ENCODE measurements at regions not wholly inside any gene's neighbourhood (a gene's known extent, or its start where the extent isn't known, plus 50 kb on each side); places are given as distances from the start of the nearest gene placed in this dataset.
"Not testable (repeated sequence)": the region's sequence is repeated elsewhere in the genome, so short reads cannot be mapped to it uniquely, and the experiment has no call there.

GRCh38 chr6:12348530-12349511, 58.7 kb downstream of the EDN1 start:
- DNase-seq (ENCODE audit: low read depth), result peak; percentile 96

DNA sequence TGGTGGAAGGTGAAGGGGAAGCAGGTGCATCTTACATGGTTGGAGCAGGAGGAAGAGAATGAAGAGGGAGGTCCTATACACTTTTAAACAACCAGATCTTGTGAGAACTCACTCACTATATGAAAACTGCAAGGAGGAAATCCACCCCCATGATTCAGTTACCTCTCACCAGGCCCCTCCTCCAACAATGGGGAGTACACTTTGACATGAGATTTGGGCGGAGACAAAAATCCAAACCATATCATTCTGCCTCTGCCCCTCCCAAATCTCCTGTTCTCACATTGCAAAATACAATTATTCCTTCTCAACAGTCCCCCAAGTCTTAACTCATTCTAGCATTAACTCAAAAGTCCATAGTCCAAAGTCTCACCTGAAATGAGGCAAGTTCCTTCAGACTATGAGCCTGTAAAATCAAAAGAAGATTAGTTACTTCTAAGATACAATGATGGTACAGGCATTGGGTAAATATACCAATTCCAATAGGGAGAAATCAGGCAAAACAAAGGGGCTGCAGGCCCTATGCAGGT, 60.5 kb downstream of the EDN1 start:
- no peak for DNase-seq (ENCODE audit: low read depth)

DNA sequence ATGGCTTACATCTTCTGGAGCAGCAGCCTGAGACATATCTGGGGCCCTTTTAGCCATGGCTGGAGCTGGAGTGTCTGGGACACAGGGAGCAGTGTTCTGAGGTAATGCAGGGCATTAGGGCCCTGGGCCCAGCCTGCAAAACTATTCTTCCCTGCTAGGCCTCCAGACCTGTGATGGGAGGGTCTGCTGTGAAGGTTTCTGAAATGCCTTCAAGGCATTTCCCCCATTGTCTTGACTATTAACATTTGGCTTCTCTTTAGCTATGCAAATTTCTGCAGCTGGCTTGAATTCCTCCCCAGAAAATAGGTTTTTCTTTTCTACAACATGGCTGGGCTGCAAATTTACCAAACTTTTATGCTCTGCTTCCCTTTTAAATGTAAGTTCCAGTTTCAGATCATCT, 61.5 kb downstream of the EDN1 start:
- DNase-seq (ENCODE audit: low read depth), result no peak

- DNase-seq (ENCODE audit: low read depth), result peak; percentile 36
These were observed 63.6 kb downstream of the EDN1 start for GRCh38 chr6:12353731-12354130.

DNA sequence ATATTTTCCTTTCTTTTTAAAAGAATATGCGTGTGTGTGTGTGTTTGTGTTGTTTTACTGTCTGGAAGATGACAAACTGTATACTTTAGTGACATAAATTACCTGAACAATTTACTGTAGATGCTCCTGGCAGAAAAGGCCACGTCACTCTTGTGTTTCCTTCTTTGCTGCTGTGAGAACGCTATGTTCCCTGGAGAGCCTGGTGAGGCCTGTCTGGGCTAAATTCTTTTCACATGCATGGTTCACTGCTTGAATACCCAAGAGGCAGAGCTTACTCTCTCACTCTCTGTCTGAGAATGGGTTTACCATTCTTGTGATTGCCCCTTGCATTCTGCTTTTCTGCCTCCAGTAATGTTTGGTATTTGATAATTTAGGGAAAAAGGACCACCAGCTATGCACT, 64.3 kb downstream of the EDN1 start:
- peak; percentile 99 for DNase-seq (ENCODE audit: low read depth)

DNA sequence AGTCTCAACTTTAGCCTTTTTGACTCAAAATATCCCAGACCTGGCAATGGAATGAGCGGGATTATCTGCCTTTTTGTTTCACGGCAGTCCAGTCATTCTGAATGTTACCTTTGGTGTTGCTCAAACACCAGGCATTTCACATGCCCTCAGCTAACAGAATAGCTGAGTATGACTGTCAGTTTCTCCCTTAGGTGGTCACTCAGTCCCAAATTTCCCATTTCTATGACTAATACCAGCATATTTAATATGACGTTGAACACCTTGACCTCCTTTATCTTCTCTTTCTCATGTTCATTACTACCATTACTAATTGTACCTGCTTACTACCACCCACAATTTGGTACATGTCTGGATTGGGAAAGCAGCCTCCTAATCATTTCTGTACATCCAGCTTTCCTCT, 65.2 kb downstream of the EDN1 start:
- DNase-seq (ENCODE audit: low read depth), result peak; percentile 63

DNA sequence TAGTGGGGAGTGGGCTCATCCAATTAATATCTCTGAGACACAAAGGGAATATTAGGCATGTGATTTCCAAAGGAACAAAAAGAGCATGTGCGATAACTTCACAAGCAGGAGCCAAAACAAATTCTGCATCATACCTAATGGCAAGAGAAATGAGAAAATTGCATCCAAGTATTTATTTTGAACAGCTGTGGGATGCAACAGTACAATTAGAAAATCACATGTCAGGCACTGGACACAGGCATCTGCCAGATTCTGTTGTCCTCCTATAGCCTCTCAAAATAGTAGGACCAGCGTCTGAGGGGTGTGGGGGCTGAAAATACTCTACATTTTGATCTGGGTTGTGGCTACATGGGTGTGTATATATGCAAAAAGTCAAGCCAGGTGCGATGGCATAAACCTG, 66.3 kb downstream of the EDN1 start:
- DNase-seq (ENCODE audit: low read depth), result no peak

GRCh38 chr6:12356983-12357972, 67.1 kb downstream of the EDN1 start:
- DNase-seq (ENCODE audit: low read depth), result no peak

- no peak for DNase-seq (ENCODE audit: low read depth)
These were observed 68.9 kb downstream of the EDN1 start for GRCh38 chr6:12359036-12359435.

- no peak for DNase-seq (ENCODE audit: low read depth)
These were observed 71.0 kb downstream of the EDN1 start for GRCh38 chr6:12361042-12361765.

GRCh38 chr6:12363277-12363650, 73.1 kb downstream of the EDN1 start:
- DNase-seq (ENCODE audit: low read depth), result not testable (repeated sequence)

DNA sequence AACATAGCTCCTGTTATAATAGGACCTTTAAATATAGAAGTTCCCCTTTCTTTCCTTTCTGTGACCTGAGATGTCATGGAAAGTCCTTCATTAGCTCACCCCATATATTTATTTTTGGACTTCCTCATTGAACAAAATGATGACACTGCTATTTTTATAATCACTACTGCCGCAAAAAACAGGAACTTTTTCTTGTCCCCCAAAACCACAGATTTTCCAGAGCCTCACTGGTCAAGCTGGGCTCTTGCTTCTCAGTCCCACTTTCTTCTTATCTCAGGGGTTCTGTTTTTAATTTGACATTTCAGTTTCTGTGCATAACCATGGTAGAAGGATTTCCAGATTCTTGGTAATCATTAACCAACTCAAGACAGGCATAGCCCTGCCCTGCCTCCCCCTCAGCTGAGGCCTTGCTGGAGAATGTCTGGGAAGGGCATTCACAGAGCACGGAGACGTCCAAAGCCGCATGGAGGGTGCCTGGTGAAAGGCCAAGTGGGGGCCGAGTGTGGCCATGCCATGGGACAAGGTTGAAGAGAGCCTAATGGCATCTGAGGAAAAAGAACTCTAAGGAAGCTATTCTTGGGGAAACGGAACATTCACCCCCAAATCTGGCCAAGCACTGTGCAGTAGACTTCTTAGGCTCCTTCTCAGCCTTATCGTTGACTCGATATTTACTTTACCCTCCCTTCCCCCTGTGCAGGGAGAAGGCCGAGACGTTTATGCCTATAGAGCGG, 73.7 kb downstream of the EDN1 start:
- DNase-seq (ENCODE audit: low read depth), result no peak

GRCh38 chr6:12364621-12365020, 74.5 kb downstream of the EDN1 start:
- DNase-seq (ENCODE audit: low read depth), result no peak

DNA sequence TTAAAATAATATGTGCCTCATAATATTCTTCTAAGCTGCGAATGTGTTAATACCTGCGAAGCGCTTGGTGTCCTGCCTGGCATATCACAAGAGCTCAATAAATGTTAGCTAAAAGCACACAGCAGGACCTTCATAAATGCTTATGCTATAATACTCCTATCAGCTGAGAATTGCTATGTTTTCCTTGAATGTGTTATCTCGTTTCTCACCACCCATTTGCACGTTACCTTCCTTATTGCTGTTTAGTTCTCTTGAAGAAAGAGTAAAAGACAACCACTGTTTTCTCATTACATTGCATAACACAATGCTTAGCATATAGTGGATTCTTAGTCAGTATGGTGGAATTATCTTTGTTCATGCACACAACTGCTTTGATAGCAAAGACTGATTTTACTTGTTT, 76.6 kb downstream of the EDN1 start:
- DNase-seq (ENCODE audit: low read depth), result no peak

DNA sequence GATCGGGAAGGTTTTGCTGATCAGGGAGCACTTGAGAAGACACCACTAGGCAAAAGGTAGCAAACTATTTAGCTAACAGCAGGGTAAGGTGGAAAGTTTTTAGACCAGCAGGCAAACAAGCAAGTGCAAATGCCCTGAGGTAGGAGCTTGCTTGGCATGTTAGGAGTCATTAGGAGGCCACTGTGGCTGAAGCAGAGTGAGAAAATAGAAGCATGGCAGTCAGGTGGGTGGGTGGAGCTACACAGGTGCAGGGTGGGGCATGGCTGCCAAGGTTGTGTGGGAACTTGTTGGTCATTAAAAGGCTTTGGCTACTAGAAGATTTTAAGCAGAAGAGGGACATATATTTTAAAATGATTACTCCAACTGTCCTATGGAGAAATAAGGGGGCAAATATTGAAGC, 77.3 kb downstream of the EDN1 start:
- DNase-seq (ENCODE audit: low read depth), result no peak

DNA sequence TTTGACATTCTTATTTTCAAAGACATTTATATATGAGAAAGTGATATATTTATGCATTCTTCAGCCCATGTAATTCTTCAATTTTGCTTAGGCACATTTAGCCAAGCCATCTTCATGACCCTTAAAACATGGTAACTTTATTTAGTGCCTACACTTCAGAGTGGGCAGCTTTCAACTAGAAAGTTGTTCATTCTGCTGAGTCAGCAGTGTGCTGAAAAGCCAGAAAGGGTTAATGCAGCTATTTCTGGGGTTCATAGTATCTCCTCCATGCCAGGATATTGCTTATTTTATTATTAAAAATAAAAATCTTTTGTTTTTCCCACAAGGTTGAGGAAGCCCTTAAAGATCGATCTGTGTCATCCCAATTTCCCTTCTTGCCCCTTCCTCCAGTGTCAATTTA, 79.2 kb downstream of the EDN1 start:
- DNase-seq (ENCODE audit: low read depth), result no peak

GRCh38 chr6:12369781-12370262, 79.7 kb downstream of the EDN1 start:
- DNase-seq (ENCODE audit: low read depth), result no peak

GRCh38 chr6:12371151-12371550, 81.0 kb downstream of the EDN1 start:
- no peak for DNase-seq (ENCODE audit: low read depth)

DNA sequence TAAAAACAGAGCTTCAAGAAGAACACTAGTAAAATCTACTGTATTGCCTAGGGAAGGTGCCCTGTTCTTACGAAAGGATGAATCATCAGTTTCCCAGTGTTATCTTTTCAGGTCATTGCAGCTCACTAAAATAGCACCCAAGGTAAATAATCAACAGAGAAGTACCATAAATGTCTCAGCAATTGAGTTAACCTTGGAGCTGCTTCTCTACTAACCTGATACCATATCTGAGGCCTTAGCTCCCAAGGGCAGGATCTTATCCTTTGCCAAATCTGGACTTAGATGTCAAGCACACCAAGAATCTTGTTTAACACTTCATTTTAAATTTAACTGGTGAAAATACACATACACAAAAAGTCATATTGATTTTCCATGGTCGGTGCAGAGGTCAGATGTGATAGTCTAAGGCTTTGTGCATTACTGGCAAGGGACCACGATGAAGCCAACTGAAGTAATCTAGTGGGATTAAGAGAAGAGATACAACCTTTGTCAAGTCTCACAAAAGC, 81.5 kb downstream of the EDN1 start:
- DNase-seq (ENCODE audit: low read depth), result peak; percentile 71

DNA sequence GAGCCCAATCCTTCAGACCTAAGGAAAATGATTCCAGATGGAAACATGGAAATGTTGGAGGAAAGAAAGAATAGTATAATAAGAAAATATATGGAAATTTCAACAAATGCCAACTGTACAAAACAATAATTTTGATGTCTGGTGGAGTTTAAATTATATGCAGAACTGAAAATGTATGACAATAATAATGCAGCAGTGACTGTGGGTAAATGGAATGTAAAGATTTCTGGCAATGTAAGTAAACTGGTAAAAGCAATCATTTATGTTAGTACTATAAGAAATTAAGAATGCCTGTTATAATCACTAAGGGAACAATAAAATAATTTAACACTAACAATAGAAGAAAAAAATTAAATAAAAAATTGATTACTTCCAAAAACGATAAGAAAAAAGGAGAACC, 89.0 kb downstream of the EDN1 start:
- no peak for DNase-seq (ENCODE audit: low read depth)

GRCh38 chr6:12381587-12381986, 91.4 kb downstream of the EDN1 start:
- peak; percentile 37 for DNase-seq (ENCODE audit: low read depth)

Measured in amniotic epithelial cell (primary cell).